Loucy (cell line): ENCODE measurements at regions not wholly inside any gene's neighbourhood (a gene's known extent, or its start where the extent isn't known, plus 50 kb on each side); places are given as distances from the start of the nearest gene placed in this dataset.

Experiments used
- H2AFZ ChIP-seq: fragments of 200-600 bp; sonication (generic); 2 replicates; pipeline ENCODE4 v1.6.0; 2016; ENCODE audit warnings: antibody characterized with exemption, mild to moderate bottlenecking, low read length, moderate library complexity
- H3F3A ChIP-seq: fragments of 200-600 bp; 2 replicates; pipeline ENCODE4 v1.6.0; 2016; ENCODE audit warnings: antibody characterized with exemption, low read depth, mild to moderate bottlenecking
- H3K27me3 ChIP-seq: fragments of 200-600 bp; sonication (generic); 2 replicates; pipeline ENCODE4 v1.6.1; 2014; ENCODE audit warnings: low read length, mild to moderate bottlenecking; ENCODE audit not compliant: insufficient read depth, poor library complexity, severe bottlenecking
- H3K36me3 ChIP-seq: fragments of 200-600 bp; sonication (generic); 2 replicates; pipeline ENCODE4 v1.6.1; 2016; ENCODE audit warnings: low read length; ENCODE audit not compliant: insufficient read depth
- H3K4me1 ChIP-seq: fragments of 200-600 bp; sonication (generic); 2 replicates; pipeline ENCODE4 v1.5.1; 2014; ENCODE audit warnings: low read length, mild to moderate bottlenecking; ENCODE audit not compliant: insufficient read depth, poor library complexity, severe bottlenecking
- H3K4me2 ChIP-seq: fragments of 200-600 bp; sonication (generic); 2 replicates; pipeline ENCODE4 v1.6.0; 2014; ENCODE audit warnings: antibody characterized with exemption, low read length, low read depth, mild to moderate bottlenecking; ENCODE audit not compliant: poor library complexity, severe bottlenecking
- H3K4me3 ChIP-seq: fragments of 200-600 bp; sonication (generic); 2 replicates; pipeline ENCODE4 v1.5.1; 2014; ENCODE audit warnings: low read length, mild to moderate bottlenecking, mixed read lengths; ENCODE audit not compliant: poor library complexity, severe bottlenecking
- H3K79me2 ChIP-seq: fragments of 200-600 bp; sonication (generic); 2 replicates; pipeline ENCODE4 v1.6.1; 2014; ENCODE audit warnings: low read length; ENCODE audit not compliant: insufficient read depth
- H3K9ac ChIP-seq: fragments of 200-600 bp; sonication (generic); 2 replicates; pipeline ENCODE4 v1.6.0; 2014; ENCODE audit warnings: mild to moderate bottlenecking, low read depth, low read length, moderate library complexity; ENCODE audit not compliant: poor library complexity, severe bottlenecking
- H3K9me2 ChIP-seq: fragments of 200-600 bp; sonication (generic); replicated peaks from 2 replicates; pipeline ENCODE4 v1.6.1; 2016; ENCODE audit warnings: low read depth, low read length, mixed read lengths
- H3K9me3 ChIP-seq: fragments of 200-600 bp; sonication (generic); 2 replicates; pipeline ENCODE4 v1.6.1; 2014; ENCODE audit warnings: mild to moderate bottlenecking, antibody characterized with exemption, low read length, low read depth; ENCODE audit not compliant: insufficient read depth
- H4K20me1 ChIP-seq: fragments of 200-600 bp; sonication (generic); 2 replicates; pipeline ENCODE4 v1.6.0; 2014; ENCODE audit warnings: antibody characterized with exemption, low read length, mild to moderate bottlenecking; ENCODE audit not compliant: insufficient read depth, poor library complexity, severe bottlenecking
- CTCF ChIP-seq: fragments of 200-600 bp; sonication (generic); conservative IDR thresholded peaks from 2 replicates; pipeline ENCODE4 v1.5.1; 2014; ENCODE audit warnings: mild to moderate bottlenecking, antibody characterized with exemption, low read length
- EZH2phosphoT487 ChIP-seq: fragments of 200-600 bp; IDR thresholded peaks from 2 replicates; pipeline ENCODE4 v1.6.1; 2018; ENCODE audit warnings: antibody characterized with exemption, mild to moderate bottlenecking, moderate library complexity, borderline replicate concordance

GRCh38 chr1:98427664-98428063 lies 233.9 kb upstream of the SNX7 start:
- H3K4me2 ChIP-seq = no peak overlapping the region
- H3K27me3 ChIP-seq = no peaks in the 10 kb centered on the region
- no peak for TF ChIP-seq CTCF
- TF ChIP-seq EZH2phosphoT487 = no peak
- H3K79me2 ChIP-seq = no peaks in the 10 kb centered on the region
- H3F3A ChIP-seq = no peaks in the 10 kb centered on the region
- no peak overlapping the region for H3K4me3 ChIP-seq
- no peaks in the 10 kb centered on the region for H3K4me1 ChIP-seq
- no peaks in the 10 kb centered on the region for H3K9me3 ChIP-seq
- no peak overlapping the region for H2AFZ ChIP-seq
- H3K9ac ChIP-seq = no peak overlapping the region
- H3K36me3 ChIP-seq = no peaks in the 10 kb centered on the region
- no peaks in the 10 kb centered on the region for H3K9me2 ChIP-seq
- H4K20me1 ChIP-seq = no peaks in the 10 kb centered on the region

GRCh38 chr1:98426092-98426491 lies 235.4 kb upstream of the SNX7 start:
- H3K9ac ChIP-seq = no peak overlapping the region
- no peaks in the 10 kb centered on the region for H3K79me2 ChIP-seq
- no peaks in the 10 kb centered on the region for H3K4me1 ChIP-seq
- no peaks in the 10 kb centered on the region for H3K9me3 ChIP-seq
- no peaks in the 10 kb centered on the region for H3F3A ChIP-seq
- no peak overlapping the region for H3K4me3 ChIP-seq
- H3K9me2 ChIP-seq = no peaks in the 10 kb centered on the region
- H3K36me3 ChIP-seq = no peaks in the 10 kb centered on the region
- H2AFZ ChIP-seq = no peak overlapping the region
- H3K4me2 ChIP-seq = no peak overlapping the region
- TF ChIP-seq CTCF = no peak
- no peak for TF ChIP-seq EZH2phosphoT487
- no peaks in the 10 kb centered on the region for H4K20me1 ChIP-seq
- H3K27me3 ChIP-seq = no peaks in the 10 kb centered on the region

- no peaks in the 10 kb centered on the region for H3K9me2 ChIP-seq
- H3K4me2 ChIP-seq = no peak overlapping the region
- H3K36me3 ChIP-seq = no peaks in the 10 kb centered on the region
- no peak overlapping the region for H2AFZ ChIP-seq
- H4K20me1 ChIP-seq = no peaks in the 10 kb centered on the region
- H3K79me2 ChIP-seq = no peaks in the 10 kb centered on the region
- H3K27me3 ChIP-seq = no peaks in the 10 kb centered on the region
- TF ChIP-seq EZH2phosphoT487 (no peak), CTCF (no peak)
- H3K4me3 ChIP-seq = no peak overlapping the region
- no peaks in the 10 kb centered on the region for H3K9me3 ChIP-seq
- H3K4me1 ChIP-seq = no peaks in the 10 kb centered on the region
- H3F3A ChIP-seq = no peaks in the 10 kb centered on the region
- H3K9ac ChIP-seq = no peak overlapping the region
These were observed 238.7 kb upstream of the SNX7 start for GRCh38 chr1:98422816-98423215.
